Small intestine (tissue), 7 donors: ENCODE measurements at regions not wholly inside any gene's neighbourhood (a gene's known extent, or its start where the extent isn't known, plus 50 kb on each side); places are given as distances from the start of the nearest gene placed in this dataset.
"Not testable (repeated sequence)": the region's sequence is repeated elsewhere in the genome, so short reads cannot be mapped to it uniquely, and the experiment has no call there.

Source experiments
- DNase-seq, 2 donors: peaks; one replicate each; pipeline versions ENCODE4 v3.0.0 to v3.0.0-alpha.2; 2013
- FAIRE-seq: peaks from 2 replicates; lab custom pipeline; 2012; peaks lifted over from hg19 to GRCh38; lab: Jason Lieb, UNC
- H3K27ac ChIP-seq, 3 donors: one replicate each; pipeline ENCODE4 v1.5.1; 2013; ENCODE audit warnings: low read length in 2 of 3, mild to moderate bottlenecking in 2 of 3, control low read depth in 1 of 3, inconsistent platforms in 1 of 3, low read depth in 1 of 3, moderate library complexity in 1 of 3
- H3K27me3 ChIP-seq, 3 donors: one replicate each; pipeline ENCODE4 v1.6.1; 2013; ENCODE audit warnings: low read length in 3 of 3, inconsistent platforms in 1 of 3; ENCODE audit not compliant: control insufficient read depth in 3 of 3, insufficient read depth in 3 of 3
- H3K36me3 ChIP-seq, 3 donors: one replicate each; pipeline ENCODE4 v1.6.1; 2013; ENCODE audit warnings: low read length in 3 of 3, inconsistent platforms in 1 of 3, low read depth in 1 of 3, mild to moderate bottlenecking in 1 of 3, moderate library complexity in 1 of 3; ENCODE audit not compliant: control insufficient read depth in 3 of 3, insufficient read depth in 2 of 3
- H3K4me1 ChIP-seq, 3 donors: one replicate each; pipeline ENCODE4 v1.6.1; 2013; ENCODE audit warnings: low read length in 2 of 3, inconsistent platforms in 1 of 3, low read depth in 1 of 3, mild to moderate bottlenecking in 1 of 3, moderate library complexity in 1 of 3; ENCODE audit not compliant: control insufficient read depth in 3 of 3, insufficient read depth in 2 of 3
- H3K4me3 ChIP-seq, 3 donors: one replicate each; pipeline ENCODE4 v1.5.1; 2013; ENCODE audit warnings: low read length in 3 of 3, control low read depth in 1 of 3, inconsistent platforms in 1 of 3, low read depth in 1 of 3, mild to moderate bottlenecking in 1 of 3, moderate library complexity in 1 of 3
- H3K9me3 ChIP-seq, 2 donors: one replicate each; pipeline ENCODE4 v1.6.1; 2013; ENCODE audit warnings: low read depth in 1 of 2, low read length in 1 of 2; ENCODE audit not compliant: control insufficient read depth in 2 of 2, insufficient read depth in 1 of 2
- WGBS, 3 donors: extraction: QIAGEN DNeasy Blood & Tissue Kit; methylation state at CpG; one replicate each; pipeline ENCODE4 v1.1.7; 2013; 5-methylcytosine and 5-hydroxymethylcytosine counted together
- donor health status: healthy with polysubstance abuse.
- donor health status: control.
- donor health status: control.
- donor health status: Bipolar disorder and iron deficiency.
- donor health status: healthy.

- Histone ChIP-seq H3K36me3 (no peaks in the 10 kb centered on the region), H3K9me3 (no peaks in the 10 kb centered on the region), H3K27me3 (peaks cover 0 to 13% (median 0%) of the 10 kb centered on the region in 3 donors), H3K27ac (no peak overlapping the region), H3K4me1 (peaks cover 0 to 19% (median 0%) of the 10 kb centered on the region in 3 donors), H3K4me3 (no peak overlapping the region)
- DNase-seq = peak in 1 of 2 donors; percentile 53
- FAIRE-seq = no peak
- 47 to 60% (median 59%) methylated on average over 5 of the region's 5 CpGs for WGBS, 3 donors
Measured at GRCh38 chr1:10870493-10871096, 74.1 kb upstream of the CASZ1 start.

DNA sequence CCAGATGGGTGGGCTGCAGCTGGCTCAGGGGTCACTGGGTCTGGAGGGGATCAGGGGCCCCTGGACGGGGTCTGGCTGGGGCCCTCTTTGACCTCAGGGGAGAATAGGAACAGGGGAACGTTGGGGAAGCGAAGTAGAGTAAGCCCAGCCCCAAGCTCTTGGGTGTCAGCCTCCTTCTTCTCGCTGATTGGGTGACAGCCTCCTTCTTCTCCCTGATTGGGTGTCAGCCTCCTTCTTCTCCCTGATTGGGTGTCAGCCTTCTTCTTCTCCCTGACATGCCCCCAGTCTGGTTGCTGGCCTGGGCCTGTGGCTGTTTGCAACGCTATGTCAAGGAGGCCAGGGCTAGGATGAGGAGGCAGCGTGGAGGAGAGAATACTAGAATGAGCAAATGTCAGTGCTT, 76.7 kb upstream of the CASZ1 start:
- DNase-seq = no peak
- no peaks in the 10 kb centered on the region for H3K9me3 ChIP-seq
- 75 to 82% (median 77%) methylated on average over 6 of the region's 6 CpGs for WGBS, 3 donors
- H3K4me1 ChIP-seq = peaks cover 0 to 3% (median 0%) of the 10 kb centered on the region in 3 donors
- no peak for FAIRE-seq
- H3K36me3 ChIP-seq = no peaks in the 10 kb centered on the region
- no peak overlapping the region for H3K27ac ChIP-seq
- no peaks in the 10 kb centered on the region for H3K27me3 ChIP-seq
- H3K4me3 ChIP-seq = no peak overlapping the region

DNA sequence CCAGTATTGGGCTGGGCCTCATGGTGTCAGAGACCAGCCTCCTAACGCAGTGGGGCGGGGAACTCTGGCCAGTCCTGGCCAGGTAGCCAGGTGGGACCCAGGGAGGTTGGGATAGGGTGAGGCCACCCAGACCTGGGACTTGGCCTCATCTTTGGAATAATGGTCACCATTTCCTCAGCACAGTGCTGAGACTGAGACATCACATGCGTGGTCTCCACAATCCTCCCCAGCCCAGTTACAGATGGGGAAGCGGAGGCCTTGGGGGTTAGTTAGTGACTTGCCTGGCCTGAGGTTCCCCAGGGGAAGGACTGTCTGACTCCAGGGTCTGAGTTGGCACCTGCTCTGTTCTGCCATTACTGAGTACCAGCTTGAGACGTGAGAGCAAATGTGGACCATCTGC, 77.9 kb upstream of the CASZ1 start:
- Histone ChIP-seq H3K27me3 (no peaks in the 10 kb centered on the region), H3K4me1 (no peaks in the 10 kb centered on the region), H3K9me3 (no peaks in the 10 kb centered on the region), H3K27ac (no peak overlapping the region), H3K4me3 (no peak overlapping the region), H3K36me3 (no peaks in the 10 kb centered on the region)
- DNase-seq (no peak), FAIRE-seq (no peak)
- WGBS, 3 donors = 90 to 99% (median 95%) methylated on average over 5 of the region's 5 CpGs

DNA sequence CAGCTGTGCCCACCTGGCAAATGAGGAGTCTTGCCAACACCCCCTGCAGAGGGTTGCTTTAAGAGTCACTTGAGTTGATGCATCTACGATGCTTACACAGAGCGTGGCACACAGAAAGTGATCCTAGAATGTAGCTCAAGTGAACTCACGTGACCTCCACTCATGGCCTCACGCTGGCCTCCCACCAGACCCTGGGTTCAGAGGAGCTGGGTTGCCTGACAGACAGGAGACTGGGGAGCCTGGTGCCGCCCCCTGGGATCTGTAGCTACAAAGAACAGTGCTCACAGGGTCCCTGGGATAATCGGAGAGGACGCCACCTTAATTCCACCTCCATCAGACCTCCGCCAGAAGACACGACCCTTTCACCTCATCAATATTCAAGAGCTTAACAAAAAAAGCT, 81.4 kb upstream of the CASZ1 start:
- FAIRE-seq = no peak
- H3K4me1 ChIP-seq = no peaks in the 10 kb centered on the region
- no peaks in the 10 kb centered on the region for H3K36me3 ChIP-seq

DNA sequence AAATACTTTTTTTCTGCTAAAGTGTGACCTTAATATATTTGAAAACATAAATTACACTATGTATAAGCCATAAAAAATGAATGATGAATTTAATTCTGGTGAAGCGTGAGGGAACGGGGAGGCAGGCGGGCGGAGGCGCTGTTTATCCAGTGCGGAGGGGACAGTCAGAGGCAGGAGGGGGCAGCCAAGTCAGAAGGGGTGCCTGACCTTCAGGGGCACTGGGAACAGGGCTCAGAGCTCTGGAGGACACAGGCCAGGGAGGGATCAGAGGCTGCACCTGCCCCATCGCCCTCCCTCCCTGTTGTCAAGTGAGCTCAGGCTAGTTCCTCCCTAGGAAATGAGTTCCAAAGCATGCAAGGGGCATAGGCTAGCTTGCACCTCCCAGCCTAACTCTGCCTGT, 82.0 kb upstream of the CASZ1 start:
- Histone ChIP-seq H3K9me3 (no peaks in the 10 kb centered on the region), H3K27ac (no peak overlapping the region), H3K27me3 (peaks cover 0 to 3% (median 0%) of the 10 kb centered on the region in 3 donors), H3K4me3 (no peak overlapping the region), H3K4me1 (no peaks in the 10 kb centered on the region), H3K36me3 (no peaks in the 10 kb centered on the region)
- DNase-seq (no peak), FAIRE-seq (no peak)
- WGBS, 3 donors = 62 to 80% (median 69%) methylated on average over 7 of the region's 7 CpGs

More for the DNA sequence above, 81.4 kb upstream of the CASZ1 start:
- H3K27ac ChIP-seq = no peak overlapping the region
- H3K4me3 ChIP-seq = no peak overlapping the region
- no peak for DNase-seq
- WGBS, 3 donors = 79 to 80% (median 79%) methylated on average over 9 of the region's 9 CpGs
- peaks cover 0 to 3% (median 0%) of the 10 kb centered on the region in 3 donors for H3K27me3 ChIP-seq
- H3K9me3 ChIP-seq = no peaks in the 10 kb centered on the region

DNA sequence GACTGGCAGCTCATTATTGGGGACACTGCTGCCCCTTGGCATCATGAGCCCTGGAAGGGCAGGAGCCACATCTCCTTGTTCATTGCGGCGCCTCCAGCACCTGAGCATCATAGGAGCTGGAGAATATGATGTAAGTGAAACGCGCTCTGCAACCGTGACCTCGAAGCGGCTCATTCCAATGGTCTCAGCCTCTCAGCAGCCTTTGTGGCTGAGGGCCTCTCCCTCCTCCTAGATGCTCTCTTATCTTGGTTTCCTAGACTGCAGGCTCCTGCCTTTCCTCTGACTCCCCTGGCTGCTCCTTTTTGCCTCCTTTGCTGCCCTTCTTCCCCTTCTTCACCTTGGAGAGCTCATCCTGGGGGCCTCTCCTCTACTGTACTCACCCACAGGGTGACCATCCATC, 83.6 kb upstream of the CASZ1 start:
- peaks cover 0 to 3% (median 0%) of the 10 kb centered on the region in 3 donors for H3K27me3 ChIP-seq
- FAIRE-seq (no peak), DNase-seq (no peak)
- H3K9me3 ChIP-seq = no peaks in the 10 kb centered on the region
- no peak overlapping the region for H3K4me3 ChIP-seq
- no peaks in the 10 kb centered on the region for H3K36me3 ChIP-seq
- H3K27ac ChIP-seq = no peak overlapping the region
- WGBS, 3 donors = 85 to 96% (median 87%) methylated on average over 7 of the region's 7 CpGs
- H3K4me1 ChIP-seq = no peaks in the 10 kb centered on the region

- Histone ChIP-seq H3K27me3 (peaks cover 0 to 3% (median 0%) of the 10 kb centered on the region in 3 donors), H3K4me1 (no peaks in the 10 kb centered on the region), H3K27ac (no peak overlapping the region), H3K36me3 (no peaks in the 10 kb centered on the region), H3K9me3 (no peaks in the 10 kb centered on the region), H3K4me3 (no peak overlapping the region)
- DNase-seq (no peak), FAIRE-seq (no peak)
- 82 to 89% (median 87%) methylated on average over 10 of the region's 10 CpGs for WGBS, 3 donors
Measured at GRCh38 chr1:10881046-10881445, 84.6 kb upstream of the CASZ1 start.

DNA sequence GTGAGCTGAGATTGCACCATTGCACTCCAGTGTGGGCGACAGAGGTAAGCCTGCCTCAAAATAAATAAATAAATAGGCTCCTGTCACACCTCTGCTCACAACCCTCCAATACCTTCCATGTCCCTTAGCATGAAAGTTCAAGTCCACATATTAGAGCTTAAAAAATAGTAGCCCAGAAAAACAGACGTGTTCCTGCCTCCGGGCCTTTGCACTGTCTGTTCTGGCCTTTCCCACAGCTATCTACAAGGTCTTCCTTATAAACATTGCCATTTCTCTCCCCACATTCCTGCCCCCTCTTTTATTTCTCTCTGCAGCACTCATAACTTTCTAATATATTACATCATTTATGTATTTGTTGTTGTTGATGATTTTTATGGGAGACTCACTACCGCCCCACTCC, 85.6 kb upstream of the CASZ1 start:
- Histone ChIP-seq H3K27ac (no peak overlapping the region), H3K27me3 (peaks cover 0 to 6% (median 0%) of the 10 kb centered on the region in 3 donors), H3K4me1 (no peaks in the 10 kb centered on the region), H3K36me3 (no peaks in the 10 kb centered on the region), H3K4me3 (no peak overlapping the region), H3K9me3 (no peaks in the 10 kb centered on the region)
- DNase-seq = no peak
- 90 to 94% (median 94%) methylated on average over 4 of the region's 4 CpGs for WGBS, 3 donors
- FAIRE-seq = no peak

GRCh38 chr1:10887032-10887431, 90.6 kb upstream of the CASZ1 start:
- H3K27me3 ChIP-seq = peaks cover 0 to 20% (median 12%) of the 10 kb centered on the region in 3 donors
- FAIRE-seq = not testable (repeated sequence)

More at GRCh38 chr1:10887032-10887431, 90.6 kb upstream of the CASZ1 start:
- H3K4me1 ChIP-seq, H3K36me3 ChIP-seq, H3K27ac ChIP-seq, H3K4me3 ChIP-seq, DNase-seq, H3K9me3 ChIP-seq: not testable (repeated sequence)
- 82 to 96% (median 90%) methylated on average over 4 of the region's 4 CpGs for WGBS, 3 donors
